NOMO-1 (cell line): ENCODE measurements at regions not wholly inside any gene's neighbourhood (a gene's known extent, or its start where the extent isn't known, plus 50 kb on each side); places are given as distances from the start of the nearest gene placed in this dataset.

Experiments used
- DNase-seq, 2 experiments: peaks; one replicate each; lab custom pipeline; 2025; ENCODE audit not compliant: unreplicated experiment in 2 of 2; lab: John Stamatoyannopoulos, UW

DNA sequence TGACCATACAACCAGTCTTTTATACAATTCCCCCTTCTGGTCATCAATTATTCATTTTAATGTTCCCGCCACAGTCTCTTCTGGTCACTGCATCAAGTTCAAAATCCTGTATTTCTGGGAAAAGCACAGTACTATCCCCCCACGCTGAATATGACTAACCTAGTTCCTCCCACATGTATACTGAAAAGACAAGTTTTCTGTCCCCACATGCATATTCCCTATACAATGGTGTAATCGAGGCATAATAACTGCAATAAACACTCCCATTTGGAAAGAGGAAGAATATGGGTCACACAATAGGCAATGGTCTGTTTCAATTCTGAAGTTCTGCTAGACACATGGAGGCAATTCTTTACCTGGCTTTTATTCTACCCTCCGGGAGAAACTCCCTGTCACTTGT lies 344.9 kb downstream of the EFNA5 start:
- no peak for DNase-seq

DNA sequence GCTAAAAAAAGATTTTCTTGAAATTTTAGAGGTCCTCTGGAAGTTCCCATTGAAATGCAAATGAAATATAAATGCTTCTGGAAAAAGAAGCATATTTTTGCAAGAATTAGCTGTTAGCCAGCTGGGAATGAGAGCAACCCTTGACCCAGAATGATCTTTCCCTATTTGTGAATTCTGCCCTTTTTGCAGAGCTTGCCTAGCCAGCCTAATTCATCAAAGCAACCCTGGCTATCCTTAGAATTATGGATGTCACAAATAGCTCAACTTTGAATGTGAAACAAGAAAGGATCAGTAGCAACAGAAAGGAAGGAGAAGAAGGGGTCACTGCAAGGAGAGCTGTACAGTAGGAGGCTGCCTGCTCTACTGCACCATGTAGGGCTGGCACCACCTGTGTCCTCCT lies 345.9 kb downstream of the EFNA5 start:
- no peak for DNase-seq

DNA sequence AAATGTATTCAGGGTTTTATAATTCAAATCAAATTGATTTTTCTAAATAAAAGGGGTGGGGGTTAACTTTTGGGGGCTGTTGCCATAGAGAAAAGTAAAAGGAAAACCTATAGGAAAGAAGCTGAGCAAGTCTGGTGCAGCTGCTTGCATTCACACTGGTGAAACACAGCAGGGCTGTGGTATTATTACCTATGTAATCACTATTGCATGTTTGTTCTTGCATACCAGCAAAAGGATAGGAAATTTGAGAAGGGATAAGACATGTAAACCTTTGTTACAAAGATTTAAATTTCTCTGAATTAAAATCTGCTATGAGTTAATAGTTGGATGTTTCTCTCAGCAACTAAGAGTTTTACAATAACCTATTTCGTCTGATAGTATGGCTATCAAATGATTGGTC lies 346.7 kb downstream of the EFNA5 start:
- DNase-seq = no peak

DNA sequence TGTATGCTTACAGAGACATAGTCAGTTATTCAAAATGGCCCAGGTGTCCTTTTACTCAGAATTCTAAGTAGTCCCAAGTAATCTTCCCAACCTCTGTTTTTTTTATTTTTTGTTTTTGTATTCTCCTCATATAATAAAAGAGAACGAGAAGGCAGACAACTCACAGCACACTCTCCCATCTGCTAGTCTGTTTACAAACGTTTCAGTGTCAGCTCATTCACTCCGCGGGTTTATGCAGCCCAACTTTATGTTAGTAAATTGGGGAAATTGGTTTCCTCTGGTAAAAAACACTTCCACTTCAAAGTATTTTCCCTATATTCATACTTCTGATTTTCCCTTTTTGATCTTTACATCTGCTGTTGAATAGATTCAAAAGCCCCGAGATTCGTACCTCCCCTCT lies 347.2 kb downstream of the EFNA5 start:
- DNase-seq = no peak

DNA sequence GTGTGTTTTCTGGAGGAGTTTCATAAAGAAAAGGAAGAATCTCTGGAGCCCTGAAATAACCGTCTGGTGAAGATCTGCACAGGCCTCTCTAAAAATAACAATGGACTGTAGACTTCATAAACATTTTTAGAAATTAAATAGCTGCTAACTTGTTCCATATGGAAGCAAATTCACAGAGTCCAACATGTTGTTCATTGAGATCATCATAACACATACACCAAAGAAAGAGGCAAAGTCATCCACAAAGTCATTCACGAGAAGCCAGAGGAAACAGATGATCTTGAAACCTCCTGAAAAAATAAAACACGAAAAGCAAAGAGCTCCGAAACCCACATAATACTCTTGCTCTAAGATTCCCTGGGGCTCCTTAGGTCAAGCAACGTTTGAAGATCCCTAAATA lies 347.8 kb downstream of the EFNA5 start:
- DNase-seq = no peak

DNA sequence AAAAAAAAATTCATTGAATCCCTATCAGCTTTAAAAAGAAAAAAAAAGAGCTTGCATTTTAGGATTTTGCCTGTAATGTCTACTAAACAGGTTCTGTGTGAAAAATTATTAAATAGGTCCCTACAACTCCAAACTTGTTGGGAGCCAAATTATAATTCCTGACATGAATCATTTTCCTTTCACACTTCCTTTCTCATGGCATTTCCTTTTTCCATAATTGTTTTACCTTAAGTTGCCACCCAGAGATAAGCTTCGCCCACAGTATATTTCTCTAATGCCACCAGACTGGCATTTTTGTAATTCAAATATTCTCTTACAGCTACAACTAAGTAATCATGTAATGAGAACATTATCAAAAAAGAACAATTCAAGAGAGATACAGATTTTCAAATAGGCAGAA lies 348.8 kb downstream of the EFNA5 start:
- DNase-seq = no peak

DNA sequence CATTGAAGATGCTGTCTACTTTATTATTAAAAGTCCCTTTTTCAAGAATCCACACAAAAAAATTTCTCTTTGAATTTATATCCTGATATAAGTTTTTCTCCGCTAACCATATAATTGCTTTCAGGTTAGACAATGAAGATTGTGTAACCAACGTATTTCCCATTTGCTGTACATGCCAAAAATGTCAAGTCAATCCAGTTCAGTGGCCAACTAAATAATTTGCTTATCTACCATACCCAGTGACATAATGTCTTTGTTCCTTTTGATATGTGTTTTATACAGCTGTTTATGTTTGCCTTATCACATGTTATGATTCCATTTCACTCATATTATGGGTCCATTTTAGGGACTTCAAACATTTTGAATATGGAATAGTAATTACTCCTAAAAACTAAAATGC lies 349.9 kb downstream of the EFNA5 start:
- no peak for DNase-seq

DNA sequence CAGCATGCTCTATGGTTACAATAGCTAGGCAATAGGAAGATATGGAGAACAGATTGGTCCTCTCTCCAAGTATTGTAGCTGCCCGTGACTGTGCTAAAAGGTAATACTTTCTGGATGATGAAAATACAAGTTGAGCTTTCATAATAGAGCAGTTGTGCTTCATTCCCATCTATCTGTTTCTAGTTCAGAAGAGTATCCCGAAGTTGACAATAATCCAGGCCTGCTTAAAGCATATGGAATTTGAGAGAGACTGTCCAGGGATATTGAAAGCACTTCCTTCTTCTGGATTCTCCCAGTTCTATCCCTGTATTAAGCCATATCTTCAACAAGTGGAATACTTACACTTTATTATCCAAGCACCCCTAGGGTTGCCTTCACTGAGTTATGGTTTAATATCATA lies 350.4 kb downstream of the EFNA5 start:
- DNase-seq = no peak

DNA sequence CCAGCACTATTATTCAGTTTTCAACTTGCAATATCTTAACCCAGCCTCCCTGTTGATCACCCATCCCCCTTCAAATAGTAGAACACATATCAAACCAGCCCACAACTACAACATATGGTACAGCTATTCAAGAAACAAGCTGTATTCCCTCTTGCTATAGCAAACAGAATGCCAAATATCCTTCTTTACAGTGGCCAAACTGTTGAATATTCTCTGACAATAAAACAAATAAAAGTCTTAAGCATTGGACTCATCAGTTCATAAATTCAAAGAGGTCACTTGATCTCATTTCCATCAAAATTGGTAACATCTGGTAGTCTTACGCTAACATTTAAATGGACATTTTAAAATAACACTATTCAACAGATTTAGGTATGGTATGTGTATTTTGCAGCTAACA lies 350.8 kb downstream of the EFNA5 start:
- DNase-seq = no peak

DNA sequence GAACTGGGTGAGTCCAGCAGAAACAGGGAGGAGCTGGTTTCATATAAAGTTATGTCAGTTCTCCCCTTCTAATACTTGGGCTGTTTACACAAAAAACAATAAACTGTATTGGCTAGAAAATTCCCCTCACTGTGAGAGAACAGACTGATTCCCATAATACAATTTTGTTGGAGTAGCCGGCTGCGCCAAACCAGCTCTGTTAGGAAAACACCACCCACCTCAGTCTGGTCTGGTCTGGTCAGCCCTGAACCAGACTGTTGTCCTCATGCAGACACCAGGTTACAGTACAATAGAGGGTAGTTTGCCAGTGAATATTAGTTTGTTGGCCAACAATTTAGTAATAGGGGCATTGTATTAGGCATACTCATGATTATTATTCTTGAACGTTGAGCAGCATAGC lies 356.4 kb downstream of the EFNA5 start:
- DNase-seq = no peak

DNA sequence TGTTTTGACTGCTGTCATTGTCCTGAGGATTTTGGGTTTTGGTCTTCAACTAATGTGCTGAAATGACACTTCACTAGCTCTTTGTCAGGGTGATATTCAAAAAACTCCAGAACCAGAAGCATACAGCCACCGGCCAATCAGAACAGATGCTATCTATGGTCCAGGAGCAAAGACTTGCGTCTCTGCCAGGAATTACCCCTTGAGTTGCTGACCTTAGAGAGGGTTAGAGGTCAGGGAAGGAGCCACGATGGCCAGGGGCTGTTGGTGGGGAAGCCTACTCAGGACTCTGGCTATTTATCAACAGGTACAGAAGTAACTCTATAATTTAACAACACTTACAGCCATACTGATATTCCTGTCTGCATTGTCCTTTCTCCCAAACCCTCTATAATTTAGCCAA lies 356.8 kb downstream of the EFNA5 start:
- DNase-seq = no peak

DNA sequence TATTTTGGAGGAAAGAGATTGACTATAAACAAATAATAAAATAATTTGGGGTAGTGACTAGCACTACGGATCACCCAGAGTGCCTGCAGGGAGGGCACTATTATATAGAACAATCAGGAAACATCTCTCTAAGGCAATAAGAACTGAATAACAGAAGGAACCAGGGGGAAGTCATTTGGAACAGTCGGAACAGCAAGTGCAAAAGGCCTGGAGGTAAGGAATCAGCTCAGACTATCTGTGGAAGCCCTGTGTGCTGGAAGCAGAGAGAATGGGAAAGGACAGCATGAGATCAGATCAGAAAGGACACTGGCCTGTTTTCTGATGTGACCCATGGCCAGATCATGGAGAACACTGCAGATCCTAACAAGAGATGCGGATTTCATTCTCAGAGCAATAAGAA lies 357.6 kb downstream of the EFNA5 start:
- no peak for DNase-seq

DNA sequence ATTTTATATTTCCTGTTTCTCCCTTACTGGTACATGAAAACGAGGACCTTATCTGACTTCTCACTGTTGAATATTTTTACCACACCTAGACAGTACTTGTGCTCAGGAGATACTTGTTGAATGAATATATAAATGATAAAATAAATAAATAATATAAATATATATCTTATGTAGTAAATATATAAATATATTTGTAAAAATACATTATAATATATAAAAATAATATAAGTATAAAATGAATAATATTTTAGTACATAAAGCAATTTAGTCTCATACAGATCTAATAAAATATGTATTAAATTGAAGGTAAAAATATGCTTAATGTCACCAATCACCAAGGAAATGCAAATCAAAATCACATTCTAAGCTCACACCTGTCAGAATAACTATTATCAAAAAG lies 360.6 kb downstream of the EFNA5 start:
- no peak for DNase-seq

DNA sequence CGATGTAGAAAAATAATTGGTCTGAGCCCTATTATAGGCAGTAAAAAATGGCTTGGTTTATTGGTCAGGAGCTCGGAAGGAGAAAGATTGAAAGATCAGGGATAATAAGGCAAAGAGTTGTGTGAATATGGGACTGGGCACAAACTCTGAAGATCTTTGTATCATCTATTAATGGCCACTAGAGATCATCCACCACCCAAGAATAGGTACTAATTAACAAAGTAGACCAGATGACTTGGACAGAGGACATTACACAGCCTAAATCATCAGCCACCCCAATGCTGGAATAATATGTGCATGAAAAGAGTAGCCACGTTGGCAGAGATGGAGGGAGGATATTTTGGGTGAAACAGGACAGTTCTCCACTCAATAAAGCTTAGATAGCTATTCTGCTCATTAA lies 364.1 kb downstream of the EFNA5 start:
- no peak for DNase-seq

DNA sequence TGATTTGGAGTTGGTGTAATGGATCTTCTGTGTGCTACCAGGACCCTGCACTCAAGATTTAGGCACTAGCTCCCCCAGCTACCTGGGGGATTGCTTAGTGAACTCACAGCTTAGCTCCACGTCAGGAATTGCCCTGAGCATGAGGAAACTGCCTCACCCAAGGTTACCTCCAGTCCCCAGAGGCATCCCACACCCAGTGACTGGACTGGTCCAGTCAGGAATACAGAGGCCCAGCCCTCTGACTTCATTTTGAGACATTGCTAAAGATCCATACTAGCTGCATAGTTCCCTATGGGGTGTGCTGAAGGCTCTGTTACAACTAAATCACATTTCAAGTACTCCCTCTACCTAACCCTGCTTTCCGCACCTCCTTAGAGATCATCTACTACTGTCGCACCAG lies 364.7 kb downstream of the EFNA5 start:
- no peak for DNase-seq

DNA sequence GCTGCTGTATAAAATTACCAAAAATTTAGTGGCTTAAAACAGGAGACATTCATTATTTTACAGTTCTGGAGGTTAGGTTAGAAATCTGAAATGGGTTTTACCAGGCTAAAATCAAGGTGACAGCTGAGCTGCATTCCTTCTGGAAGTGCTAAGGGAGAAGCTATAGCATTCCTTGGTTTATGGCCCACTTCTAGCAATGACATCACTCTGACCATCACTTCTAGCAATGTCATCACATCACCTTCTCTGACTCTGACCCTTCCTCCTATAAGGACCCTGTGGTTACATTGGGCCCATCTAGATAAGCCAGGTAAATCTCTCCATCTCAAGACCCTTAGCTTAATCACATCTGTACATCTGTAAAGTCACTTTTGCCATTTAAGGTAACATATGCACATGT lies 366.1 kb downstream of the EFNA5 start:
- DNase-seq = no peak

DNA sequence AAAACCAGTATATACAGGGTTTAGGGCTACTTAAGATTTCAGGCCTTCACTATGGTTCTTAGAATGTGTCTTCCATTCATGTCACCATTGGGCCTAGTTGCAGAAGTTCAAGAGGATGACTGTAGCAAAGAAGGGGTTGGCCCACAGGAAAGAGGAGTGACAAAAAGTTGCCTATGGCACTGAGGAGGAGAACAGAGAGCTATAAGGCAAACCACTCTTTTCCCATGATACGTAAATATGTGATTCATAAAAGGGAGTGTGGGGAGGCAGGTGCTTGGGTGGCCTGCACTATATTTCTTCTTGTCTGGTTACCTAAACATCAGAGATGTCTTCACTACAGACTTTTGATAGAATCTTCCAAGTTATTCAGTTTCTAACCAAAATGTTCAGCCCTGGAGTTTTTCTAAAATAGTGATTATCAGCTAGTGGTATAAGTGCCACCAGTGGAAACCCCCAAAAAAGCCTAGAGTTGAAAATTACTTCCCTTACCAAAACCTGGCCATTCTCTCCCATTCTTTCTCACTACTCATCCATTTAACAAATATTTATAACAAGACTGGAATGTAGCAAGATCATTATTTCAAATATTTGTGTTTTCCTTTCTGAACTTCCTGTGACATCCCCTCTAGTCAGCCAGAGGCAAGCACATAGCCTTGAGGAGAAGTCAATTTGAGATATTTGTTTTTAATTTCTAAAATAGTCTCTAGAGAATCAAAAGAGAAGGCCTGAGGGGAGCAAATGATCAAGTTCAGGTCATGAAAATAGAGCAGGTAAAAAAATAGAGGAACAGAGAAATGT lies 367.4 kb downstream of the EFNA5 start:
- no peak for DNase-seq

DNA sequence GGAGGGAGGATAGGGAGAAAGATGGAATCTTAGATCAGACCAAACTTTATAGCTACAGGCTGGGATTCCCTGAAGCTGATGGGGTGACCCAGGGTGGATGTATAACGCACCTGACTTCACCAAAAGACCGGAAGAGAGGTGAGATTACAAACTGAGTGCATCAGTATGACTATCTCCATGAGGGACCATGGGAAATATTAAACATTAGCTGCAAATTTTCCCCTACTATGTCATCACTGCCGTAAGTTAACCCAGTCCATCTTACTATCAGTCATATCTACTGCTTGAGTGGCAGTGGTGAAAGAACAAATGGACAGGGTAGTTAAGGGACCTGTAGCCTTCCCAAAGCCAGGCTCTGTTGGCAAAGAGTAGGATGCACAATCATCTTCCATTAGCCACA lies 368.3 kb downstream of the EFNA5 start:
- no peak for DNase-seq

DNA sequence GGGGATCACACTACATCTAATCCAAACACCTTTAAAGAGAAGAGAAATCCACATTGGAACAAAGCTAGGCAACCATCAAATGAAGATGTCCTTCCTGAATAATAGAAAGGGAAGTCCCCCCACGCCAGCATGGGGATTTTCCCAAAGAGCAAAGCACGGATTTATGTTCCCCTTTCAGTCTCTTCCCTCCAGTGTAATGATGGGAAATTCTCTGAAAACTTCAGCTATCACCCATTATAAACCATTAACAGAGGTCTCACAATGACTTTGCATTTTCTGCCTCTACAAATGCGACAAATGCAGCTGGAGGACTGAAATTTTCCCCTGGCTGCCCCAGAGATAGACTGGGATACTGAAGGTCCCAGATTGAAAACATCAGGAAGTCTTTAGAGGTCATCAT lies 368.7 kb downstream of the EFNA5 start:
- no peak for DNase-seq

DNA sequence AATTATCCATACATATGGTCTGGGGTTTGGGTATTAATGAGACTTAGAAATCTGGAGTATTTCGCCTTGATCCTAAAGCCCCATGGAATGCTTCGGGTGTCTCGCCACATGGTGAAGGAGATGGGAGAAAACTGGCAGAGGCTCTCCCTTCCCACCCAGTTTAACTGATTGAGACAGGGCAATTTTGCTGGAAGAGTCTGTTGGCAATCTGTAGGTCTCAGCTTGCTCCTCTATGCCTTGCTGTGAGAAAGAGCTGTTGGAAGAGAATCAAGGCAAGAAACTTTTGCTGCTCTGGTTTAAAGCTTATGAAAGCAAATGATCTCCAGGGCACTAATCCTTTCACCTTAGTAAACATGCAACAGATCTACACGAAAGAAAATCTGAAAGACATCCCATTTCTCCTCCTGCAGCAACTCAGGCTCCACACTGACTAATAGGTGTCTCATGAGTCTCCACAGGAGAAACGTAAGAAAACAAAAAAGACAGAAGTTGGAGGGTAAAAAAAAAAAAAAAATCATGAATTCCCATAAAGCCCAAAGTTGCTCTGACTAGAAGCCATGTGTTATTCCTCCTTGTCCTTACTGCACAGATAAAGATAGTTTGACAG lies 369.9 kb downstream of the EFNA5 start:
- DNase-seq = no peak

DNA sequence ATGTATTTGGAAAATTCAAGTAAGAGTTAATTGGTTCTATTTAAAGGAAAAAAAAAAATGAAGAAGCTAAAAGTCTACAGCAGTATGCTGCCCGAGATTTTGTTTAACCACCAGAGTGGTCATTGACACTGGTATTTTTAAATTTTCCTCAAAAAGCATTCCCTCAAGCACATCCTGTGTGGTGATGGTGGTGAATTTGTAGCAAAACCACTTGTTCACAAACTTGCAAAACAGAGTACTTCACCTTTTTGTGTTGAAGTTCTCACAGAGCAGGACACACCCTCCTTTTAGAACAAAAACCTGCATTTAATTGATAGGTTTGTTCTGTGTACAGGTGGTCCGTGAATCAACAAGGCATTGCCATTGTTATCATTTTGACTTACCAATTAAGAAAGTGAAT lies 374.2 kb downstream of the EFNA5 start:
- DNase-seq = no peak

DNA sequence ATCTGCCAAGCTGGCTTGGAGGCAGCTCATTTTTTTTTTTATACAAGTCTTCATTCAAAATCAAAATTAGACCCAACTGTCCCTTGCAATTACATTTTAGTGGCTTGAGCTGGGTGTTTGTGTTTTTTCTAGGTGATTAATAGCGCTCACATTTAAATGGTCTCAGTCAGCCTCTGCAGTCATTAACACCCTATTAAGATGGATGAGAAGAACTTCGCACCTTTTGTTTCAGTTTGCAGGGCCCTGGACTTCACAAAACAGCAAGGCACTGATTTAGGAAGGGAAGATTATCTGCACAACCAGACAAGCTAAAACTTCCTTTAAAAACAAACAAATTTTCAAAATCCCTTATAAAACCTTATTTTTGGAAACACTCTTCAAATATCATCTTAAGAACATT lies 374.8 kb downstream of the EFNA5 start:
- no peak for DNase-seq

DNA sequence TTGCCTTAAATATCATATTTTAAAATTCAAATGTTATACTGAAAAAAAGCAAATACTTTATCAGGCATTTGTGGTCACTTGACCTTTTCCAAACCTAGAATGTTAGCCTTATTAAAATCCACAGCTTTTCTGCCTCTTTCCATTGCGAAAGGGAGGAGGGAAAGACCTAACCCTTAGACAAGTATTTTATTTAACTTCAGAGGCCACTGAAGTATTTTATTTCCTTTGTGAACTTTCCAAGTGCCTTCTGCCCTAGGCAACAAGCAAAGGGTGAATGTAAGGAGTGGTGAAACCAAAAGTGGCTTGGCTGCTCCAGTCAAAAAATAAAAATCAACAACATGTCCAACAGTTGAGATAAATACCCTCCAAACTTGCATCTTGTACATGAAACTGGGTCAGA lies 376.1 kb downstream of the EFNA5 start:
- DNase-seq = no peak
